Glutamatergic neuron (in vitro differentiated cells): ENCODE measurements at regions not wholly inside any gene's neighbourhood (a gene's known extent, or its start where the extent isn't known, plus 50 kb on each side); places are given as distances from the start of the nearest gene placed in this dataset.

Source experiments
- DNase-seq: peaks from one replicate; pipeline ENCODE4 v3.0.0; 2022
- H3K27ac Mint-ChIP-seq: one replicate; pipeline ENCODE4 v1.8.0; 2020; ENCODE audit warnings: mild to moderate bottlenecking, mixed read lengths, inconsistent platforms; ENCODE audit not compliant: unreplicated experiment
- H3K27me3 Mint-ChIP-seq: one replicate; pipeline ENCODE4 v1.8.0; 2020; ENCODE audit warnings: mild to moderate bottlenecking, moderate library complexity, mixed read lengths, inconsistent platforms; ENCODE audit not compliant: unreplicated experiment
- H3K36me3 Mint-ChIP-seq: one replicate; pipeline ENCODE4 v1.8.0; 2020; ENCODE audit warnings: mild to moderate bottlenecking, mixed read lengths, inconsistent platforms; ENCODE audit not compliant: unreplicated experiment
- H3K4me1 Mint-ChIP-seq: one replicate; pipeline ENCODE4 v1.8.0; 2020; ENCODE audit warnings: mild to moderate bottlenecking, low read depth, mixed read lengths, inconsistent platforms; ENCODE audit not compliant: unreplicated experiment
- H3K4me3 Mint-ChIP-seq: one replicate; pipeline ENCODE4 v1.8.0; 2020; ENCODE audit warnings: mild to moderate bottlenecking, mixed read lengths, inconsistent platforms; ENCODE audit not compliant: unreplicated experiment
- H3K9me3 Mint-ChIP-seq: one replicate; pipeline ENCODE4 v1.8.0; 2020; ENCODE audit warnings: mild to moderate bottlenecking, moderate library complexity, mixed read lengths, inconsistent platforms; ENCODE audit not compliant: unreplicated experiment
- CTCF ChIP-seq: fragments of 200-600 bp; sonication (generic); IDR thresholded peaks from one replicate; pipeline ENCODE4 v1.5.0; 2021; ENCODE audit not compliant: partially characterized antibody, unreplicated experiment

GRCh38 chr2:236915726-236916125 lies 170.0 kb upstream of the COPS8 start:
- H3K27me3 Mint-ChIP-seq, result no peaks in the 10 kb centered on the region
- no peak for DNase-seq
- peak overlapping the region; percentile 75 for H3K27ac Mint-ChIP-seq
- TF ChIP-seq CTCF, result no peak
- H3K36me3 Mint-ChIP-seq, result no peaks in the 10 kb centered on the region
- peaks cover 4% of the 10 kb centered on the region for H3K9me3 Mint-ChIP-seq
- H3K4me1 Mint-ChIP-seq, result peaks cover 22% of the 10 kb centered on the region
- H3K4me3 Mint-ChIP-seq, result peak overlapping the region; percentile 20

GRCh38 chr2:236916181-236916580 lies 169.5 kb upstream of the COPS8 start:
- Mint-ChIP-seq H3K27ac (peak overlapping the region; percentile 75), H3K4me3 (peak overlapping the region; percentile 43), H3K27me3 (no peaks in the 10 kb centered on the region), H3K36me3 (no peaks in the 10 kb centered on the region), H3K4me1 (peaks cover 18% of the 10 kb centered on the region), H3K9me3 (peaks cover 4% of the 10 kb centered on the region)
- TF ChIP-seq CTCF, result no peak
- peak; percentile 39 for DNase-seq

- no peak overlapping the region for H3K4me3 Mint-ChIP-seq
- peak overlapping the region; percentile 46 for H3K27ac Mint-ChIP-seq
- H3K4me1 Mint-ChIP-seq, result peaks cover 18% of the 10 kb centered on the region
- H3K27me3 Mint-ChIP-seq, result no peaks in the 10 kb centered on the region
- no peak for DNase-seq
- no peaks in the 10 kb centered on the region for H3K36me3 Mint-ChIP-seq
- no peak for TF ChIP-seq CTCF
- peaks cover 4% of the 10 kb centered on the region for H3K9me3 Mint-ChIP-seq
Measured at GRCh38 chr2:236916651-236917050, 169.0 kb upstream of the COPS8 start.

GRCh38 chr2:236917164-236917563 lies 168.5 kb upstream of the COPS8 start:
- H3K27me3 Mint-ChIP-seq, result no peaks in the 10 kb centered on the region
- DNase-seq, result no peak
- H3K36me3 Mint-ChIP-seq, result no peaks in the 10 kb centered on the region
- H3K4me1 Mint-ChIP-seq, result peaks cover 15% of the 10 kb centered on the region
- no peak overlapping the region for H3K4me3 Mint-ChIP-seq
- peak overlapping the region; percentile 31 for H3K27ac Mint-ChIP-seq
- TF ChIP-seq CTCF, result no peak
- peaks cover 4% of the 10 kb centered on the region for H3K9me3 Mint-ChIP-seq

GRCh38 chr2:236918545-236918944 lies 167.1 kb upstream of the COPS8 start:
- no peaks in the 10 kb centered on the region for H3K9me3 Mint-ChIP-seq
- DNase-seq, result no peak
- no peaks in the 10 kb centered on the region for H3K36me3 Mint-ChIP-seq
- TF ChIP-seq CTCF, result no peak
- H3K4me1 Mint-ChIP-seq, result peaks cover 9% of the 10 kb centered on the region
- H3K27me3 Mint-ChIP-seq, result no peaks in the 10 kb centered on the region
- no peak overlapping the region for H3K27ac Mint-ChIP-seq
- no peak overlapping the region for H3K4me3 Mint-ChIP-seq
